Adrenal gland (tissue), 9 donors: ENCODE measurements at regions not wholly inside any gene's neighbourhood (a gene's known extent, or its start where the extent isn't known, plus 50 kb on each side); places are given as distances from the start of the nearest gene placed in this dataset.

Experiments used
- DNase-seq, 7 donors: peaks; one replicate each; pipeline ENCODE4 v3.0.0-alpha.2; 2019 to 2020
- H3K27ac ChIP-seq, 5 donors: fragments of 200-600 bp; sonication (generic) in 4 of 5; 1 replicate in 3 of 5; 2 replicates in 2 of 5; pipeline versions ENCODE4 v1.5.1 to v1.8.0; 2016 to 2020; ENCODE audit warnings: mild to moderate bottlenecking in 1 of 5
- H3K27me3 ChIP-seq: fragments of 200-600 bp; 2 replicates; pipeline ENCODE4 v1.8.0; 2021
- H3K36me3 ChIP-seq, 2 donors: fragments of 200-600 bp; replicated peaks in 1 of 2; 1 replicate in 1 of 2; 2 replicates in 1 of 2; pipeline versions ENCODE4 v1.5.1 to v1.8.0; 2018 to 2022
- H3K4me1 ChIP-seq, 2 donors: fragments of 200-600 bp; replicated peaks in 1 of 2; 1 replicate in 1 of 2; 2 replicates in 1 of 2; pipeline versions ENCODE4 v1.5.1 to v1.8.0; 2018 to 2021
- H3K4me3 ChIP-seq, 4 donors: fragments of 200-600 bp; sonication (generic) in 3 of 4; one replicate each; pipeline ENCODE4 v1.5.1; 2016 to 2018
- H3K9me3 ChIP-seq, 3 donors: fragments of 200-600 bp; sonication (generic) in 1 of 3; replicated peaks in 1 of 3; 1 replicate in 2 of 3; 2 replicates in 1 of 3; pipeline versions ENCODE4 v1.5.1 to v1.8.0; 2016 to 2021
- POLR2A ChIP-seq, 2 donors: fragments of 450-650 bp; IDR thresholded peaks; one replicate each; pipeline ENCODE4 v1.6.1; 2017; ENCODE audit warnings: antibody characterized with exemption in 2 of 2, mild to moderate bottlenecking in 2 of 2, moderate library complexity in 1 of 2
- WGBS, 4 donors: extraction: QIAGEN DNeasy Blood & Tissue Kit in 2 of 4; methylation state at CpG; one replicate each; pipeline versions ENCODE4 v1.1.5 to v1.1.7; 2013 to 2017; 5-methylcytosine and 5-hydroxymethylcytosine counted together
- intact Hi-C, 2 donors: fragments of 100-400 bp; cut with DNase I; formaldehyde crosslinking; loops; one replicate each; pipeline versions ENCODE4 v1.14.1 to v1.15.0; 2022 to 2023
- TF ChIP-seq, protein P1 (sequence below), 6 experiments: fragments of 450-650 bp in 4 of 6; fragments of 200-600 bp in 2 of 6; sonication (generic) in 1 of 6; IDR thresholded peaks; 1 replicate in 5 of 6; 2 replicates in 1 of 6; pipeline versions ENCODE4 v1.5.1 to v1.8.0; 2016 to 2021; ENCODE audit warnings: antibody characterized with exemption in 6 of 6, mild to moderate bottlenecking in 2 of 6, moderate library complexity in 1 of 6
- donor health status: healthy with polysubstance abuse.
- donor health status: Bipolar disorder and iron deficiency.
- donor health status: DM: yes; HTN: yes; CAD: no.
- donor health status: DM: no; HTN: no; CAD: no.
- donor health status: DM: no; HTN: no; CAD: no.

DNA sequence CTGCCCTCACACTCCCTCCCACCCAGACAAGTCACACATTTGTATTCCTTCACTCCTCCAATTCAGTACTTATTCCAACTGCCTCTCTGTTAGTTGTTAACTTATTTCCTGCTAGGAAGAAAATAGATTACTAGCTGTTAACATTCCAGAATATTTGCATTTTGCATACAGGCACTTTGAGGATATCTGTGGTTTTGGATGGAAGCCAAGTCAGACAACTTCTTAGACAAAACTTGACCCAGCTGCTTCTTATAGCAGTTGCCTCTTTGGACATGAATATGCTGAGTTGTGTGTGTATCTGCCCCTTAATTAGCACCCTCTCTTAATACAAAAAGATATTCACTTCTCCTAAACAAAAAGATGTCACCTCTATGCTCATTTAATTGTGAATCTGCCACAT is 1280.6 kb upstream of the ACO1 start:
- Histone ChIP-seq H3K27me3 (no peaks in the 10 kb centered on the region), H3K9me3 (no peaks in the 10 kb centered on the region), H3K4me3 (no peak overlapping the region), H3K4me1 (no peaks in the 10 kb centered on the region), H3K27ac (no peak overlapping the region), H3K36me3 (no peaks in the 10 kb centered on the region)
- no peak for TF ChIP-seq POLR2A (IDR thresholded peaks at IDR 0.05)
- TF ChIP-seq, protein P1, sequence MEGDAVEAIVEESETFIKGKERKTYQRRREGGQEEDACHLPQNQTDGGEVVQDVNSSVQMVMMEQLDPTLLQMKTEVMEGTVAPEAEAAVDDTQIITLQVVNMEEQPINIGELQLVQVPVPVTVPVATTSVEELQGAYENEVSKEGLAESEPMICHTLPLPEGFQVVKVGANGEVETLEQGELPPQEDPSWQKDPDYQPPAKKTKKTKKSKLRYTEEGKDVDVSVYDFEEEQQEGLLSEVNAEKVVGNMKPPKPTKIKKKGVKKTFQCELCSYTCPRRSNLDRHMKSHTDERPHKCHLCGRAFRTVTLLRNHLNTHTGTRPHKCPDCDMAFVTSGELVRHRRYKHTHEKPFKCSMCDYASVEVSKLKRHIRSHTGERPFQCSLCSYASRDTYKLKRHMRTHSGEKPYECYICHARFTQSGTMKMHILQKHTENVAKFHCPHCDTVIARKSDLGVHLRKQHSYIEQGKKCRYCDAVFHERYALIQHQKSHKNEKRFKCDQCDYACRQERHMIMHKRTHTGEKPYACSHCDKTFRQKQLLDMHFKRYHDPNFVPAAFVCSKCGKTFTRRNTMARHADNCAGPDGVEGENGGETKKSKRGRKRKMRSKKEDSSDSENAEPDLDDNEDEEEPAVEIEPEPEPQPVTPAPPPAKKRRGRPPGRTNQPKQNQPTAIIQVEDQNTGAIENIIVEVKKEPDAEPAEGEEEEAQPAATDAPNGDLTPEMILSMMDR (IDR thresholded peaks at IDR 0.05) = no peak
- no peak for DNase-seq
- intact Hi-C loops = no loop called here

DNA sequence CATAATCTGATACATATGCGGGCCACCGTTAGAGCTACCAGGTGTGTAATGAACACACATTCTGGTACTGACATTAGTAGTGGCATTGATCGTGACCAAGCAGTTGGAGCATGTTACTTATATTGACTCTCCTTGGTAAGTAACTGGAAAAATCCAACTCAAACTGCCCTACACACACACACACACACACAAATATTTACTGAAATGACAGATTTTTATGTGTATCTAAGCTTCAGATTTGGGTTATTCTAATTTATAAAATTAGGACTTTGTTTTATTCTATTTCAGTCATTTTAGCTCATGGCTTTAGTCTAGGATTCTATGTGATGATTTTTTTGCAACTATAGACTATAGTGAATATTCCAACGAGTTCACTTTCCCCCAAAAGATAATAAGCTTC is 1280.2 kb upstream of the ACO1 start:
- TF ChIP-seq, protein P1 (IDR thresholded peaks at IDR 0.05) = no peak
- TF ChIP-seq POLR2A (IDR thresholded peaks at IDR 0.05) = no peak
- H3K4me3 ChIP-seq = no peak overlapping the region
- H3K27me3 ChIP-seq = no peaks in the 10 kb centered on the region
- intact Hi-C loops = no loop called here
- H3K4me1 ChIP-seq = no peaks in the 10 kb centered on the region
- no peak for DNase-seq
- H3K27ac ChIP-seq = no peak overlapping the region
- 54 to 68% (median 60%) methylated on average over 4 of the region's 4 CpGs for WGBS, 4 donors
- no peaks in the 10 kb centered on the region for H3K9me3 ChIP-seq
- H3K36me3 ChIP-seq = no peaks in the 10 kb centered on the region

GRCh38 chr9:31112491-31112890 is 1272.0 kb upstream of the ACO1 start:
- no peak overlapping the region for H3K27ac ChIP-seq
- no peaks in the 10 kb centered on the region for H3K27me3 ChIP-seq
- no peak for TF ChIP-seq POLR2A (IDR thresholded peaks at IDR 0.05)
- intact Hi-C loops = loop anchor here in 1 of 2 donors (10.0 kb wide), 1 partner anchor 1142 kb away; no protein-coding TSS in a partner anchor
- H3K4me1 ChIP-seq = no peaks in the 10 kb centered on the region
- no peaks in the 10 kb centered on the region for H3K9me3 ChIP-seq
- H3K36me3 ChIP-seq = no peaks in the 10 kb centered on the region
- DNase-seq = no peak
- no peak overlapping the region for H3K4me3 ChIP-seq

- no peaks in the 10 kb centered on the region for H3K27me3 ChIP-seq
- 73 to 90% (median 80%) methylated on average over 1 of the region's 1 CpG for WGBS, 4 donors
- TF ChIP-seq POLR2A (IDR thresholded peaks at IDR 0.05) = no peak
- TF ChIP-seq, protein P1 (IDR thresholded peaks at IDR 0.05) = no peak
- H3K27ac ChIP-seq = no peak overlapping the region
- no peak overlapping the region for H3K4me3 ChIP-seq
- no peak for DNase-seq
- H3K4me1 ChIP-seq = no peaks in the 10 kb centered on the region
- no peaks in the 10 kb centered on the region for H3K9me3 ChIP-seq
- H3K36me3 ChIP-seq = no peaks in the 10 kb centered on the region
- intact Hi-C loops = loop anchor here in 1 of 2 donors (10.0 kb wide), 1 partner anchor 1140 kb away; no protein-coding TSS in a partner anchor
Observed at GRCh38 chr9:31114346-31114745, 1270.1 kb upstream of the ACO1 start.

- Histone ChIP-seq H3K36me3 (no peaks in the 10 kb centered on the region), H3K27me3 (no peaks in the 10 kb centered on the region), H3K27ac (no peak overlapping the region), H3K4me1 (no peaks in the 10 kb centered on the region), H3K4me3 (no peak overlapping the region), H3K9me3 (no peaks in the 10 kb centered on the region)
- intact Hi-C loops = loop anchor here in 1 of 2 donors (10.0 kb wide), 1 partner anchor 1135 kb away; no protein-coding TSS in a partner anchor
- WGBS, 4 donors = 36 to 45% (median 38%) methylated on average over 5 of the region's 5 CpGs
- peak in 5 of 7 donors; percentile 13 to 57 (median 28) for DNase-seq
- TF ChIP-seq, protein P1 (IDR thresholded peaks at IDR 0.05) = peak; percentile 26 to 56 (median 46)
- TF ChIP-seq POLR2A (IDR thresholded peaks at IDR 0.05) = no peak
Observed at GRCh38 chr9:31119890-31120454, 1264.5 kb upstream of the ACO1 start.
